Lower lobe of right lung (tissue), 2 donors: ENCODE measurements at regions not wholly inside any gene's neighbourhood (a gene's known extent, or its start where the extent isn't known, plus 50 kb on each side); places are given as distances from the start of the nearest gene placed in this dataset.

Source experiments
- ATAC-seq, 2 donors: fragments of 200-7000 bp; cut with Tn5 transposase; one replicate each; pipeline ENCODE4 v1.9.1; 2020 to 2022; ENCODE audit warnings: mild to moderate bottlenecking in 2 of 2, moderate library complexity in 2 of 2
- DNase-seq: peaks from one replicate; pipeline ENCODE4 v3.0.0-alpha.2; 2020
- H3K27ac ChIP-seq: fragments of 200-600 bp; one replicate; pipeline ENCODE4 v1.8.0; 2022
- H3K27me3 ChIP-seq: fragments of 200-600 bp; one replicate; pipeline ENCODE4 v1.8.0; 2022; ENCODE audit warnings: low read depth
- H3K36me3 ChIP-seq: fragments of 200-600 bp; one replicate; pipeline ENCODE4 v1.8.0; 2022; ENCODE audit warnings: mild to moderate bottlenecking
- H3K4me1 ChIP-seq: fragments of 200-600 bp; one replicate; pipeline ENCODE4 v1.8.0; 2022
- H3K4me3 ChIP-seq: fragments of 200-600 bp; one replicate; pipeline ENCODE4 v1.8.0; 2022; ENCODE audit warnings: mild to moderate bottlenecking
- H3K9me3 ChIP-seq: fragments of 200-600 bp; one replicate; pipeline ENCODE4 v1.8.0; 2022
- CTCF ChIP-seq: fragments of 200-600 bp; IDR thresholded peaks from one replicate; pipeline ENCODE4 v1.8.0; 2022; ENCODE audit warnings: antibody characterized with exemption, mild to moderate bottlenecking
- intact Hi-C: fragments of 100-400 bp; cut with DNase I; formaldehyde crosslinking; loops from one replicate; pipeline ENCODE4 v1.11.0; 2022
- donor health status: DM: no; HTN: yes; CAD: no; lungs with severe emphysema.

- Histone ChIP-seq H3K9me3 (no peaks in the 10 kb centered on the region), H3K4me3 (no peak overlapping the region), H3K36me3 (no peaks in the 10 kb centered on the region), H3K27ac (no peak overlapping the region), H3K27me3 (no peaks in the 10 kb centered on the region), H3K4me1 (no peaks in the 10 kb centered on the region)
- intact Hi-C loops, result no loop called here
- no peak for TF ChIP-seq CTCF
- no peak for ATAC-seq
- no peak for DNase-seq
Measured at GRCh38 chr21:27277110-27277509, 310.2 kb upstream of the ADAMTS5 start.

- Histone ChIP-seq H3K4me3 (no peak overlapping the region), H3K27me3 (no peaks in the 10 kb centered on the region), H3K27ac (no peak overlapping the region), H3K4me1 (no peaks in the 10 kb centered on the region), H3K36me3 (no peaks in the 10 kb centered on the region), H3K9me3 (no peaks in the 10 kb centered on the region)
- intact Hi-C loops, result no loop called here
- TF ChIP-seq CTCF, result no peak
- ATAC-seq (no peak), DNase-seq (no peak)
Measured at GRCh38 chr21:27275294-27275927, 308.5 kb upstream of the ADAMTS5 start.

GRCh38 chr21:27269644-27270043, 302.8 kb upstream of the ADAMTS5 start:
- ATAC-seq (no peak), DNase-seq (no peak)
- H3K4me3 ChIP-seq, result no peak overlapping the region
- intact Hi-C loops, result no loop called here
- H3K9me3 ChIP-seq, result no peaks in the 10 kb centered on the region
- H3K36me3 ChIP-seq, result no peaks in the 10 kb centered on the region
- no peak for TF ChIP-seq CTCF
- no peaks in the 10 kb centered on the region for H3K4me1 ChIP-seq
- no peaks in the 10 kb centered on the region for H3K27me3 ChIP-seq
- no peak overlapping the region for H3K27ac ChIP-seq

- Histone ChIP-seq H3K4me3 (no peak overlapping the region), H3K4me1 (no peaks in the 10 kb centered on the region), H3K36me3 (no peaks in the 10 kb centered on the region), H3K9me3 (no peaks in the 10 kb centered on the region), H3K27ac (no peak overlapping the region), H3K27me3 (no peaks in the 10 kb centered on the region)
- DNase-seq (no peak), ATAC-seq (no peak)
- intact Hi-C loops, result no loop called here
- no peak for TF ChIP-seq CTCF
Measured at GRCh38 chr21:27268290-27268689, 301.4 kb upstream of the ADAMTS5 start.

GRCh38 chr21:27265949-27266348, 299.1 kb upstream of the ADAMTS5 start:
- H3K4me3 ChIP-seq, result no peak overlapping the region
- no peaks in the 10 kb centered on the region for H3K9me3 ChIP-seq
- no peaks in the 10 kb centered on the region for H3K27me3 ChIP-seq
- H3K36me3 ChIP-seq, result no peaks in the 10 kb centered on the region
- DNase-seq (no peak), ATAC-seq (no peak)
- H3K27ac ChIP-seq, result no peak overlapping the region
- intact Hi-C loops, result no loop called here
- no peaks in the 10 kb centered on the region for H3K4me1 ChIP-seq
- no peak for TF ChIP-seq CTCF
